IMR-90 (cell line): ENCODE measurements at regions not wholly inside any gene's neighbourhood (a gene's known extent, or its start where the extent isn't known, plus 50 kb on each side); places are given as distances from the start of the nearest gene placed in this dataset.

Source experiments
- ATAC-seq: fragments of 200-7000 bp; cut with Tn5 transposase; 2 replicates; pipeline ENCODE4 v1.9.1; 2020; ENCODE audit warnings: low read depth, mild to moderate bottlenecking, moderate library complexity
- BruUV-seq: library from RNA; stranded (reverse); fragments of 400-500 nt; replicated peaks from 2 replicates; lab custom pipeline; 2021; lab: Mats Ljungman, UMichigan
- CTCF ChIA-PET: fragments of 300-600 bp; formaldehyde crosslinking; extraction: SDS; loops from one replicate; lab custom pipeline; 2021; ENCODE audit warnings: antibody characterized with exemption; lab: Yijun Ruan, JAX
- POLR2A ChIA-PET: fragments of 300-600 bp; sonication (Branson Sonifier 250); formaldehyde crosslinking; loops from one replicate; lab custom pipeline; 2022; ENCODE audit warnings: antibody characterized with exemption; ENCODE audit not compliant: unreplicated experiment; lab: Charles Lee
- DNase-seq: peaks from one replicate; pipeline ENCODE4 v3.0.0; 2013
- H2AFZ ChIP-seq: replicated peaks from 2 replicates; pipeline ENCODE3; 2013; ENCODE audit warnings: low read length, mild to moderate bottlenecking; ENCODE audit not compliant: poor library complexity
- H2AK5ac ChIP-seq: 2 replicates; pipeline ENCODE4 v1.6.1; 2013; ENCODE audit warnings: low read depth, low read length, inconsistent platforms
- H2AK9ac ChIP-seq: replicated peaks from 2 replicates; pipeline ENCODE3; 2013; ENCODE audit warnings: mild to moderate bottlenecking, low read depth, low read length, moderate library complexity; ENCODE audit not compliant: poor library complexity
- H2BK120ac ChIP-seq: 2 replicates; pipeline ENCODE4 v1.6.1; 2013; ENCODE audit warnings: low read depth, low read length, inconsistent platforms
- H2BK15ac ChIP-seq: 3 replicates; pipeline ENCODE4 v1.6.1; 2013; ENCODE audit warnings: low read depth, low read length, inconsistent platforms
- H2BK20ac ChIP-seq: 2 replicates; pipeline ENCODE4 v1.6.1; 2013; ENCODE audit warnings: low read depth, mild to moderate bottlenecking, inconsistent platforms, low read length, moderate library complexity
- H2BK5ac ChIP-seq: 2 replicates; pipeline ENCODE4 v1.6.1; 2013; ENCODE audit warnings: mild to moderate bottlenecking, low read depth, low read length, inconsistent platforms; ENCODE audit not compliant: poor library complexity, severe bottlenecking
- H3K14ac ChIP-seq: replicated peaks from 2 replicates; pipeline ENCODE4 v1.6.1; 2013; ENCODE audit warnings: low read depth, low read length, inconsistent platforms
- H3K18ac ChIP-seq: 2 replicates; pipeline ENCODE4 v1.6.1; 2013; ENCODE audit warnings: low read depth, low read length, control low read depth
- H3K23ac ChIP-seq: 2 replicates; pipeline ENCODE4 v1.6.1; 2013; ENCODE audit warnings: low read depth, low read length, inconsistent platforms
- H3K27ac ChIP-seq: 2 replicates; pipeline ENCODE4 v1.5.1; 2013; ENCODE audit warnings: mild to moderate bottlenecking, control low read depth, low read length; ENCODE audit not compliant: insufficient read depth
- H3K27me3 ChIP-seq: 2 replicates; pipeline ENCODE4 v1.6.1; 2013; ENCODE audit warnings: low read length; ENCODE audit not compliant: control insufficient read depth, insufficient read depth
- H3K36me3 ChIP-seq: 2 replicates; pipeline ENCODE4 v1.6.1; 2013; ENCODE audit warnings: low read length, mixed read lengths; ENCODE audit not compliant: control insufficient read depth, insufficient read depth
- H3K4ac ChIP-seq: 2 replicates; pipeline ENCODE4 v1.6.1; 2013; ENCODE audit warnings: low read depth, low read length, inconsistent platforms
- H3K4me1 ChIP-seq: 2 replicates; pipeline ENCODE4 v1.6.1; 2013; ENCODE audit warnings: low read length, mixed read lengths; ENCODE audit not compliant: control insufficient read depth, insufficient read depth
- H3K4me2 ChIP-seq: 2 replicates; pipeline ENCODE4 v1.6.1; 2013; ENCODE audit warnings: low read depth, mild to moderate bottlenecking, control low read depth, low read length, moderate library complexity
- H3K4me3 ChIP-seq: 2 replicates; pipeline ENCODE4 v1.5.1; 2013; ENCODE audit warnings: low read depth, mild to moderate bottlenecking, control low read depth, low read length, moderate library complexity; ENCODE audit not compliant: insufficient read depth
- H3K56ac ChIP-seq: 2 replicates; pipeline ENCODE4 v1.6.1; 2013; ENCODE audit warnings: low read length, inconsistent platforms; ENCODE audit not compliant: insufficient read depth; ENCODE audit errors: extremely low read depth
- H3K79me1 ChIP-seq, 2 experiments: 2 replicates each; pipeline ENCODE4 v1.6.1; 2013; ENCODE audit warnings: low read length in 2 of 2, inconsistent platforms in 1 of 2, low read depth in 1 of 2
- H3K9ac ChIP-seq: 2 replicates; pipeline ENCODE4 v1.6.1; 2013; ENCODE audit warnings: low read depth, low read length, control low read depth
- H3K9me1 ChIP-seq: 2 replicates; pipeline ENCODE4 v1.6.1; 2013; ENCODE audit warnings: low read length, inconsistent platforms; ENCODE audit not compliant: insufficient read depth
- H3K9me3 ChIP-seq: 2 replicates; pipeline ENCODE4 v1.6.1; 2013; ENCODE audit warnings: low read length; ENCODE audit not compliant: control insufficient read depth, insufficient read depth
- H4K20me1 ChIP-seq: 2 replicates; pipeline ENCODE4 v1.6.1; 2013; ENCODE audit warnings: low read length, inconsistent platforms; ENCODE audit not compliant: insufficient read depth
- H4K5ac ChIP-seq: 2 replicates; pipeline ENCODE4 v1.6.1; 2013; ENCODE audit warnings: mild to moderate bottlenecking, low read depth, low read length, control low read depth
- H4K8ac ChIP-seq, 2 experiments: 2 replicates each; pipeline ENCODE4 v1.6.1; 2013; ENCODE audit warnings: low read depth in 2 of 2, low read length in 2 of 2, control low read depth in 1 of 2, inconsistent platforms in 1 of 2
- H4K91ac ChIP-seq: 2 replicates; pipeline ENCODE4 v1.6.1; 2013; ENCODE audit warnings: low read depth, low read length, inconsistent platforms; ENCODE audit not compliant: insufficient read depth
- MAFK ChIP-seq: IDR thresholded peaks from 2 replicates; pipeline ENCODE4 v1.6.1; 2012; ENCODE audit warnings: low read depth, low read length, improper control_type of control experiment
- MAZ ChIP-seq: IDR thresholded peaks from 2 replicates; pipeline ENCODE4 v1.6.1; 2012; ENCODE audit warnings: low read depth, mild to moderate bottlenecking, low read length, improper control_type of control experiment, moderate library complexity, borderline replicate concordance
- POLR2A ChIP-seq: IDR thresholded peaks from 2 replicates; pipeline ENCODE4 v1.6.1; 2012; ENCODE audit warnings: mild to moderate bottlenecking, low read depth, low read length
- WGBS, 2 experiments: methylation state at CpG; one replicate each; pipeline versions ENCODE4 v1.1.5 to v1.1.7; 2013; ENCODE audit warnings: missing lambda C conversion rate in 2 of 2; ENCODE audit not compliant: insufficient read length in 1 of 2; ENCODE audit errors: extremely low coverage in 2 of 2; 5-methylcytosine and 5-hydroxymethylcytosine counted together
- dilution Hi-C: fragments of 300-500 bp; cut with HindIII; formaldehyde crosslinking; loops from one replicate; pipeline ENCODE4 v1.14.3; 2018; ENCODE audit warnings: low sequenced_read_pairs; ENCODE audit not compliant: unreplicated experiment
- in situ Hi-C: fragments of 300-500 bp; cut with MboI; formaldehyde crosslinking; loops from 3 replicates; pipeline ENCODE4 v1.14.3; 2019; ENCODE audit warnings: low sequenced_read_pairs, inconsistent platforms, mixed read lengths
- intact Hi-C: fragments of 100-400 bp; cut with micrococcal nuclease; formaldehyde crosslinking; loops from 2 replicates; pipeline ENCODE4 v1.10.0; 2022
- TF ChIP-seq, protein P1 (sequence below): fragments of 150-350 bp; IDR thresholded peaks from 2 replicates; pipeline ENCODE4 v1.6.1; 2017; ENCODE audit warnings: mild to moderate bottlenecking, antibody characterized with exemption, low read length, low read depth

DNA sequence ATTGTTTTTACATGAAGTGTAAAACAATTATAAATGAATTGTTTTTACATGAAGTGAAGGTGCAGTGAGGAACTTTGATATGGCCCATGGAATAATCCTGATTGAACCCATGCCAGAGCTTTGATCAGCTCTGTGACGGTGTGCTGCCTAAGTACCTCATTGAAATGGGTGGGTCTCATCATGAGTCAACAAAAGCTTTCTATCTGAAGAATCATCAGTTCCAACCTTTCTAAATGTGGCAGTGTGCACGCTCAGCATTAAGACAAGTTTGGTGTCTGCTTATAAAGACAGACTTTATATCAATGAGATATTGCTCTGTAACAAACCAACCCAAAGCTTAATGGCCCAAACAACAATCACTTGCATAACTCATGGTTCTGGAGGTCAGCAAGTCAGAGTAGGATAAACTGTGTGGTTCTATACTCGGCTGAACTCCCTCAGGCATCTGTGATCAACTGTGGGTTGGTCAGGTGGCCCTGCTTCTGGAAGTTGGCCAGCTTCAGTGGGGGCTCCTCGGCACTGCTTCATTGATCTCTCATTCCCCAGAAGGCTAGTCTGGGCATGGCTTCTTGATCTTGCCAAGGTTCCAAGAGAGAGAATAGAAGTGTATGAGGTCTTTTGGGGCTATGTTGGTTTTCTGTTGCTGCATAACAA is 258.0 kb downstream of the LTN1 start:
- Histone ChIP-seq H3K18ac (no peak overlapping the region; the same call in 1 of the 2 replicates), H2AK5ac (no peak overlapping the region), H3K9me1 (peaks cover 6% of the 10 kb centered on the region), H2BK15ac (peak overlapping the region; percentile 25; the same call in 1 of the 3 replicates), H2BK120ac (no peak overlapping the region), H3K4ac (no peak overlapping the region), H3K79me1 (no peaks in the 10 kb centered on the region), H3K9me3 (peaks cover 12% of the 10 kb centered on the region), H2AK9ac (no peak overlapping the region), H3K4me2 (no peak overlapping the region), H3K4me1 (peaks cover 5% of the 10 kb centered on the region), H2BK5ac (no peak overlapping the region), H4K20me1 (no peaks in the 10 kb centered on the region), H3K36me3 (peaks cover 5% of the 10 kb centered on the region), H4K91ac (no peak overlapping the region; the same call in 1 of the 2 replicates), H2AFZ (no peak overlapping the region), H3K27ac (no peak overlapping the region), H3K27me3 (no peaks in the 10 kb centered on the region), H3K4me3 (no peak overlapping the region), H4K5ac (peak overlapping the region; percentile 15; the same call in 1 of the 2 replicates), H4K8ac (no peak overlapping the region), H2BK20ac (no peak overlapping the region), H3K9ac (no peak overlapping the region), H3K56ac (no peak overlapping the region), H3K23ac (no peak overlapping the region), H3K14ac (no peak overlapping the region)
- 60% methylated on average over 1 of the region's 4 CpGs; no CpG with 5 or more reads in 1 of the 2 experiments for WGBS, 2 experiments
- no TSS peak for BruUV-seq
- dilution Hi-C loops: no loop called here
- ATAC-seq (0 out of 2 replicates have a peak, but pooled peaks have one; percentile 14), DNase-seq (peak; percentile 17)
- TF ChIP-seq, protein P1, sequence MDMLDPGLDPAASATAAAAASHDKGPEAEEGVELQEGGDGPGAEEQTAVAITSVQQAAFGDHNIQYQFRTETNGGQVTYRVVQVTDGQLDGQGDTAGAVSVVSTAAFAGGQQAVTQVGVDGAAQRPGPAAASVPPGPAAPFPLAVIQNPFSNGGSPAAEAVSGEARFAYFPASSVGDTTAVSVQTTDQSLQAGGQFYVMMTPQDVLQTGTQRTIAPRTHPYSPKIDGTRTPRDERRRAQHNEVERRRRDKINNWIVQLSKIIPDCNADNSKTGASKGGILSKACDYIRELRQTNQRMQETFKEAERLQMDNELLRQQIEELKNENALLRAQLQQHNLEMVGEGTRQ: no peak
- TF ChIP-seq POLR2A (no peak), MAFK (peak; percentile 52; the same call in 1 of the 2 replicates), MAZ (no peak)
- in situ Hi-C loops: loop anchor here (5.0 to 25.0 kb wide), 3 partner anchors 212 to 1172 kb away; no protein-coding TSS in a partner anchor
- POLR2A ChIA-PET: no interaction called here
- intact Hi-C loops: no loop called here
- CTCF ChIA-PET: interaction anchor here (0.6 kb wide), 1 partner anchor 75 kb away, joined by 3 read pairs; no protein-coding TSS in a partner anchor
